GM12878 (cell line): ENCODE measurements at regions not wholly inside any gene's neighbourhood (a gene's known extent, or its start where the extent isn't known, plus 50 kb on each side); places are given as distances from the start of the nearest gene placed in this dataset.

Source experiments
- ATAC-seq: fragments of 200-7000 bp; cut with Tn5 transposase; 3 replicates; pipeline ENCODE4 v1.9.1; 2020; ENCODE audit warnings: mild to moderate bottlenecking, moderate library complexity
- BruUV-seq: library from RNA; stranded (reverse); fragments of 400-500 nt; replicated peaks from 2 replicates; lab custom pipeline; 2021; lab: Mats Ljungman, UMichigan
- CTCF ChIA-PET: fragments of 300-600 bp; sonication (Branson Sonifier 250); formaldehyde crosslinking; extraction: SDS; loops from one replicate; lab custom pipeline; 2021; ENCODE audit warnings: inconsistent platforms; lab: Yijun Ruan, JAX
- POLR2A ChIA-PET: fragments of 350-600 bp; formaldehyde crosslinking; extraction: SDS; loops from one replicate; lab custom pipeline; 2021; ENCODE audit warnings: inconsistent platforms; lab: Charles Lee
- RAD21 ChIA-PET: fragments of 300-600 bp; sonication (Branson Sonifier 250); formaldehyde crosslinking; loops from one replicate; lab custom pipeline; 2023; ENCODE audit warnings: antibody characterized with exemption; ENCODE audit not compliant: unreplicated experiment; lab: Charles Lee
- SMC1A ChIA-PET: fragments of 300-600 bp; sonication (Branson Sonifier 250); formaldehyde crosslinking; loops from one replicate; lab custom pipeline; 2023; ENCODE audit not compliant: unreplicated experiment, uncharacterized antibody; lab: Charles Lee
- DNase-seq: peaks from one replicate; pipeline ENCODE4 v3.0.0-alpha.2; 2011; ENCODE audit warnings: low read depth, low spot score
- FAIRE-seq: peaks from 3 replicates; lab custom pipeline; 2011; peaks lifted over from hg19 to GRCh38; lab: Jason Lieb, UNC
- H2AFZ ChIP-seq: 2 replicates; pipeline ENCODE4 v1.6.0; 2011; ENCODE audit warnings: low read depth, low read length, control low read depth; ENCODE audit not compliant: control insufficient read depth
- H3K27ac ChIP-seq: 2 replicates; pipeline ENCODE4 v1.5.1; 2011; ENCODE audit warnings: control low read depth; ENCODE audit not compliant: control insufficient read depth, insufficient read depth
- H3K27me3 ChIP-seq, 2 experiments: replicated peaks in 1 of 2; 2 replicates each; pipeline versions ENCODE4 v1.6.0 to v1.6.1; 2011; ENCODE audit warnings: low read length in 1 of 2; ENCODE audit not compliant: control insufficient read depth in 2 of 2, insufficient read depth in 2 of 2
- H3K36me3 ChIP-seq, 2 experiments: 2 replicates each; pipeline ENCODE4 v1.5.1; 2011; ENCODE audit warnings: low read length in 1 of 2; ENCODE audit not compliant: control insufficient read depth in 2 of 2, insufficient read depth in 2 of 2
- H3K4me1 ChIP-seq: 2 replicates; pipeline ENCODE4 v1.6.1; 2011; ENCODE audit warnings: mild to moderate bottlenecking, low read length, moderate library complexity, mixed read lengths; ENCODE audit not compliant: control insufficient read depth, insufficient read depth
- H3K4me2 ChIP-seq: 2 replicates; pipeline ENCODE4 v1.6.0; 2011; ENCODE audit warnings: control low read depth; ENCODE audit not compliant: control insufficient read depth, insufficient read depth
- H3K4me3 ChIP-seq: fragments of 200-600 bp; sonication (generic); 2 replicates; pipeline ENCODE4 v1.5.1; 2016
- H3K79me2 ChIP-seq: 2 replicates; pipeline ENCODE4 v1.6.0; 2011; ENCODE audit warnings: low read length; ENCODE audit not compliant: control insufficient read depth, insufficient read depth
- H3K9ac ChIP-seq: 2 replicates; pipeline ENCODE4 v1.8.0; 2011; ENCODE audit warnings: low read length, control low read depth, mixed read lengths; ENCODE audit not compliant: control insufficient read depth, insufficient read depth
- H3K9me3 ChIP-seq: replicated peaks from 3 replicates; pipeline ENCODE4 v1.5.1; 2011; ENCODE audit warnings: mild to moderate bottlenecking, low read length; ENCODE audit not compliant: control insufficient read depth, insufficient read depth
- H4K20me1 ChIP-seq: 2 replicates; pipeline ENCODE4 v1.6.0; 2011; ENCODE audit not compliant: control insufficient read depth, insufficient read depth
- ASH2L ChIP-seq: fragments of 300-600, 200-600 bp; sonication (generic); IDR thresholded peaks from 2 replicates; pipeline ENCODE4 v1.6.1; 2017; ENCODE audit warnings: low read depth, mild to moderate bottlenecking, borderline replicate concordance
- ATF7 ChIP-seq: fragments of 450-650 bp; IDR thresholded peaks from 2 replicates; pipeline ENCODE4 v1.6.1; 2016; ENCODE audit warnings: low read depth, mild to moderate bottlenecking
- BCL11A ChIP-seq: IDR thresholded peaks from 2 replicates; pipeline ENCODE4 v1.6.1; 2011; ENCODE audit warnings: low read depth, low read length
- EP300 ChIP-seq, 2 experiments: fragments of 150-350 bp in 1 of 2; IDR thresholded peaks; 2 replicates each; pipeline ENCODE4 v1.6.1; 2011 to 2012; ENCODE audit warnings: low read depth in 2 of 2, low read length in 2 of 2, borderline replicate concordance in 1 of 2, improper control_type of control experiment in 1 of 2, inconsistent platforms in 1 of 2; ENCODE audit not compliant: control insufficient read depth in 1 of 2
- JUNB ChIP-seq: IDR thresholded peaks from 2 replicates; pipeline ENCODE4 v1.6.1; 2016; ENCODE audit warnings: antibody characterized with exemption, mild to moderate bottlenecking
- KLF5 ChIP-seq: fragments of 450-650 bp; IDR thresholded peaks from 2 replicates; pipeline ENCODE4 v1.6.1; 2014; ENCODE audit warnings: mild to moderate bottlenecking; ENCODE audit not compliant: partially characterized antibody
- NR2C2 ChIP-seq: IDR thresholded peaks from 2 replicates; pipeline ENCODE4 v1.6.1; 2011; ENCODE audit warnings: borderline replicate concordance, low read depth; ENCODE audit not compliant: control insufficient read depth, insufficient read length
- PAX8 ChIP-seq: fragments of 450-650 bp; IDR thresholded peaks from 2 replicates; pipeline ENCODE4 v1.6.1; 2017; ENCODE audit warnings: mild to moderate bottlenecking, moderate library complexity
- POLR2AphosphoS5 ChIP-seq: IDR thresholded peaks from 2 replicates; pipeline ENCODE4 v1.6.1; 2011; ENCODE audit warnings: mild to moderate bottlenecking, low read length, inconsistent platforms
- RELA ChIP-seq: fragments of 450-650 bp; IDR thresholded peaks from 2 replicates; pipeline ENCODE4 v1.8.0; 2014; ENCODE audit warnings: borderline replicate concordance; ENCODE audit not compliant: partially characterized antibody
- RUNX3 ChIP-seq: IDR thresholded peaks from 2 replicates; pipeline ENCODE4 v1.6.1; 2012; ENCODE audit warnings: low read length, inconsistent platforms
- SIN3A ChIP-seq: IDR thresholded peaks from 2 replicates; pipeline ENCODE4 v1.6.1; 2012; ENCODE audit warnings: low read depth, low read length, improper control_type of control experiment
- SP1 ChIP-seq: IDR thresholded peaks from one replicate; pipeline ENCODE4 v1.6.1; 2011; ENCODE audit warnings: low read depth, low read length
- STAT1 ChIP-seq: fragments of 450-650 bp; conservative IDR thresholded peaks from 2 replicates; pipeline ENCODE4 v1.6.1; 2014; ENCODE audit warnings: antibody characterized with exemption, mild to moderate bottlenecking
- TBL1XR1 ChIP-seq: IDR thresholded peaks from 2 replicates; pipeline ENCODE4 v1.6.1; 2012; ENCODE audit warnings: low read depth, low read length, improper control_type of control experiment
- TCF12 ChIP-seq: IDR thresholded peaks from 2 replicates; pipeline ENCODE4 v1.6.1; 2011; ENCODE audit warnings: low read depth, mild to moderate bottlenecking, low read length
- ZNF384 ChIP-seq: IDR thresholded peaks from 2 replicates; pipeline ENCODE4 v1.6.1; 2012; ENCODE audit warnings: low read depth, mild to moderate bottlenecking, low read length, improper control_type of control experiment, borderline replicate concordance
- WGBS: methylation state at CpG from one replicate; pipeline ENCODE4 v1.1.6; 2016; ENCODE audit warnings: low lambda C conversion rate; ENCODE audit not compliant: insufficient replicate concordance, insufficient coverage; ENCODE audit errors: missing lambda C conversion rate; 5-methylcytosine and 5-hydroxymethylcytosine counted together
- in situ Hi-C: fragments of 300-500 bp; cut with MboI; formaldehyde crosslinking; loops from 9 replicates; pipeline ENCODE4 v1.14.3; 2018; ENCODE audit warnings: mixed read lengths
- intact Hi-C: fragments of 100-400 bp; cut with micrococcal nuclease; formaldehyde crosslinking; loops from one replicate; pipeline ENCODE4 v1.14.2; 2022; ENCODE audit not compliant: unreplicated experiment
- TF ChIP-seq, protein P1 (sequence below): fragments of 450-650 bp; IDR thresholded peaks from 2 replicates; pipeline ENCODE4 v1.6.1; 2014; ENCODE audit warnings: mild to moderate bottlenecking
- TF ChIP-seq, protein P2 (sequence below): fragments of 450-650 bp; formaldehyde crosslinking; IDR thresholded peaks from 2 replicates; pipeline ENCODE4 v1.4.0; 2020; ENCODE audit warnings: mild to moderate bottlenecking, moderate library complexity

DNA sequence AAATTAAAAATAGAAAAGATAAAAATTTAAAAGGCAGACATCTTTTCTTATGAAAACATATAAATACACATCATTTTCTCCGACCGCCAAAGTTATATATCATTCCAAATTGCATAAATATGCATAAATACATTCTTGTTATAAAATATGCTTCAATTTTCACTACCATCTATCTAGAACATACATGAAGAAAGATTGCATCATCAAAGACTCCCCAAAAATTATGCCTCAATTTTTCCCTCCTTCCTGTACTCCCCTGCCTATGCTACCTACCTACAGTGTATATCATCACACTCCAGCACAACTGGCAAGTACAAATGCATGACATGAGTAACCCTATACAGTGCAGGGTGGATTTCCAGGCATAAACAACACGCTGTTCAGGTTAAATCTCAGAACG lies 49.9 kb upstream of the TENT5A start:
- no peak for FAIRE-seq
- SMC1A ChIA-PET = interaction anchor here (0.6 to 1.8 kb wide), 2 partner anchors 14 to 148 kb away, joined by 3 read pairs; no protein-coding TSS in a partner anchor
- no peak for TF ChIP-seq TCF12
- no peak for TF ChIP-seq ATF7
- TF ChIP-seq, protein P1, sequence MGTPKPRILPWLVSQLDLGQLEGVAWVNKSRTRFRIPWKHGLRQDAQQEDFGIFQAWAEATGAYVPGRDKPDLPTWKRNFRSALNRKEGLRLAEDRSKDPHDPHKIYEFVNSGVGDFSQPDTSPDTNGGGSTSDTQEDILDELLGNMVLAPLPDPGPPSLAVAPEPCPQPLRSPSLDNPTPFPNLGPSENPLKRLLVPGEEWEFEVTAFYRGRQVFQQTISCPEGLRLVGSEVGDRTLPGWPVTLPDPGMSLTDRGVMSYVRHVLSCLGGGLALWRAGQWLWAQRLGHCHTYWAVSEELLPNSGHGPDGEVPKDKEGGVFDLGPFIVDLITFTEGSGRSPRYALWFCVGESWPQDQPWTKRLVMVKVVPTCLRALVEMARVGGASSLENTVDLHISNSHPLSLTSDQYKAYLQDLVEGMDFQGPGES = no peak
- no peak for TF ChIP-seq EP300 (IDR thresholded peaks at IDR 0.05; ENCODE audit: borderline replicate concordance in 1 of 2, control insufficient read depth in 1 of 2, low read depth in 2 of 2, low read length in 2 of 2)
- no peak for TF ChIP-seq RUNX3
- TF ChIP-seq RELA = no peak
- no peak for TF ChIP-seq JUNB
- TF ChIP-seq PAX8 = no peak
- TF ChIP-seq KLF5 = no peak
- no peak for TF ChIP-seq SIN3A
- no peak for TF ChIP-seq SP1
- TF ChIP-seq POLR2AphosphoS5 = no peak
- TF ChIP-seq STAT1 = no peak
- no peak for TF ChIP-seq TBL1XR1
- no peak for TF ChIP-seq BCL11A
- TF ChIP-seq NR2C2 = no peak
- TF ChIP-seq, protein P2, sequence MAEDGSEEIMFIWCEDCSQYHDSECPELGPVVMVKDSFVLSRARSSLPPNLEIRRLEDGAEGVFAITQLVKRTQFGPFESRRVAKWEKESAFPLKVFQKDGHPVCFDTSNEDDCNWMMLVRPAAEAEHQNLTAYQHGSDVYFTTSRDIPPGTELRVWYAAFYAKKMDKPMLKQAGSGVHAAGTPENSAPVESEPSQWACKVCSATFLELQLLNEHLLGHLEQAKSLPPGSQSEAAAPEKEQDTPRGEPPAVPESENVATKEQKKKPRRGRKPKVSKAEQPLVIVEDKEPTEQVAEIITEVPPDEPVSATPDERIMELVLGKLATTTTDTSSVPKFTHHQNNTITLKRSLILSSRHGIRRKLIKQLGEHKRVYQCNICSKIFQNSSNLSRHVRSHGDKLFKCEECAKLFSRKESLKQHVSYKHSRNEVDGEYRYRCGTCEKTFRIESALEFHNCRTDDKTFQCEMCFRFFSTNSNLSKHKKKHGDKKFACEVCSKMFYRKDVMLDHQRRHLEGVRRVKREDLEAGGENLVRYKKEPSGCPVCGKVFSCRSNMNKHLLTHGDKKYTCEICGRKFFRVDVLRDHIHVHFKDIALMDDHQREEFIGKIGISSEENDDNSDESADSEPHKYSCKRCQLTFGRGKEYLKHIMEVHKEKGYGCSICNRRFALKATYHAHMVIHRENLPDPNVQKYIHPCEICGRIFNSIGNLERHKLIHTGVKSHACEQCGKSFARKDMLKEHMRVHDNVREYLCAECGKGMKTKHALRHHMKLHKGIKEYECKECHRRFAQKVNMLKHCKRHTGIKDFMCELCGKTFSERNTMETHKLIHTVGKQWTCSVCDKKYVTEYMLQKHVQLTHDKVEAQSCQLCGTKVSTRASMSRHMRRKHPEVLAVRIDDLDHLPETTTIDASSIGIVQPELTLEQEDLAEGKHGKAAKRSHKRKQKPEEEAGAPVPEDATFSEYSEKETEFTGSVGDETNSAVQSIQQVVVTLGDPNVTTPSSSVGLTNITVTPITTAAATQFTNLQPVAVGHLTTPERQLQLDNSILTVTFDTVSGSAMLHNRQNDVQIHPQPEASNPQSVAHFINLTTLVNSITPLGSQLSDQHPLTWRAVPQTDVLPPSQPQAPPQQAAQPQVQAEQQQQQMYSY (CRISPR knock-in tag) = no peak
- TF ChIP-seq ASH2L = no peak
- no peak for TF ChIP-seq ZNF384

More for the DNA sequence above, 49.9 kb upstream of the TENT5A start:
- DNase-seq (no peak), ATAC-seq (no peak)
- ChIA-PET POLR2A (no interaction called here), CTCF (no interaction called here), RAD21 (no interaction called here)
- intact Hi-C loops (no loop called here), in situ Hi-C loops (no loop called here)
- Histone ChIP-seq H3K79me2 (no peaks in the 10 kb centered on the region), H3K4me2 (no peak overlapping the region), H2AFZ (no peak overlapping the region), H3K9ac (no peak overlapping the region), H3K27me3 (no peaks in the 10 kb centered on the region), H3K27ac (no peak overlapping the region), H3K4me3 (no peak overlapping the region), H3K4me1 (no peaks in the 10 kb centered on the region), H3K9me3 (no peaks in the 10 kb centered on the region), H4K20me1 (no peaks in the 10 kb centered on the region), H3K36me3 (no peaks in the 10 kb centered on the region)
- BruUV-seq = no TSS peak
- WGBS = 53% methylated on average over 4 of the region's 4 CpGs
